ENCODE measurements at regions not wholly inside any gene's neighbourhood (a gene's known extent, or its start where the extent isn't known, plus 50 kb on each side); places are given as distances from the start of the nearest gene placed in this dataset.

DNA sequence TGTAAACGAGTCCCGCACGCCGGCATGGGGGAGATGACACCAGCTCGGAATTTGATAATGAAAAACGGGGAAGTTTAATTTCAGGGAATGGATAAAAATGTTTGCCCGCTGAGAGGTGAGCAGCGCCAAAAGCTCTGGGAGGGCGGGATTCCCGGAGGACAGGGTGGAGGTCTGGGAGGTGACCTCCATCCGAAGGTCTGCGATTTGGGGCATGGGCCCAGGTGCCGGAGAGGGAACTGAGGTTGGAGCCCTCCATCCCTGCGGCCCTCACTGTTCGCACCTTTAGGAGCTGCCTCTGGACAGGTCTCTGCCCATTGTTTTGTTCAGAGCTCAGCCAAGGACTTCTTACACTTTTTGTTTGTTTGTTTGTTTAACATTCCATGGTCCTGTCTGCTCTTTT is 129.8 kb downstream of the URI1 start:
- TF ChIP-seq, protein P1, sequence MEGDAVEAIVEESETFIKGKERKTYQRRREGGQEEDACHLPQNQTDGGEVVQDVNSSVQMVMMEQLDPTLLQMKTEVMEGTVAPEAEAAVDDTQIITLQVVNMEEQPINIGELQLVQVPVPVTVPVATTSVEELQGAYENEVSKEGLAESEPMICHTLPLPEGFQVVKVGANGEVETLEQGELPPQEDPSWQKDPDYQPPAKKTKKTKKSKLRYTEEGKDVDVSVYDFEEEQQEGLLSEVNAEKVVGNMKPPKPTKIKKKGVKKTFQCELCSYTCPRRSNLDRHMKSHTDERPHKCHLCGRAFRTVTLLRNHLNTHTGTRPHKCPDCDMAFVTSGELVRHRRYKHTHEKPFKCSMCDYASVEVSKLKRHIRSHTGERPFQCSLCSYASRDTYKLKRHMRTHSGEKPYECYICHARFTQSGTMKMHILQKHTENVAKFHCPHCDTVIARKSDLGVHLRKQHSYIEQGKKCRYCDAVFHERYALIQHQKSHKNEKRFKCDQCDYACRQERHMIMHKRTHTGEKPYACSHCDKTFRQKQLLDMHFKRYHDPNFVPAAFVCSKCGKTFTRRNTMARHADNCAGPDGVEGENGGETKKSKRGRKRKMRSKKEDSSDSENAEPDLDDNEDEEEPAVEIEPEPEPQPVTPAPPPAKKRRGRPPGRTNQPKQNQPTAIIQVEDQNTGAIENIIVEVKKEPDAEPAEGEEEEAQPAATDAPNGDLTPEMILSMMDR (IDR thresholded peaks at IDR 0.05; ENCODE audit: low read length), result no peak
- TF ChIP-seq EZH2 (IDR thresholded peaks at IDR 0.05; ENCODE audit: borderline replicate concordance, low read length), result no peak
- Histone ChIP-seq H3K9me3 (ENCODE audit: low read length) (no peaks in the 10 kb centered on the region), H3K4me2 (ENCODE audit: low read length) (no peak overlapping the region), H3K27ac (ENCODE audit: low read depth, low read length, poor library complexity, severe bottlenecking) (no peak overlapping the region), H2AFZ (ENCODE audit: low read length) (no peak overlapping the region), H3K4me3 (ENCODE audit: low read depth, low read length, poor library complexity, severe bottlenecking) (no peak overlapping the region), H3K9ac (ENCODE audit: low read length) (no peak overlapping the region), H3K9me2 (ENCODE audit: low read depth, low read length) (no peaks in the 10 kb centered on the region), H3F3A (ENCODE audit: insufficient read depth, low read length) (no peaks in the 10 kb centered on the region), H4K20me1 (ENCODE audit: insufficient read depth, low read length) (no peaks in the 10 kb centered on the region), H3K79me2 (ENCODE audit: insufficient read depth, low read length) (no peaks in the 10 kb centered on the region), H3K36me3 (ENCODE audit: insufficient read depth, low read length) (no peaks in the 10 kb centered on the region), H3K4me1 (ENCODE audit: insufficient read depth, low read length, severe bottlenecking) (no peaks in the 10 kb centered on the region), H3K27me3 (ENCODE audit: insufficient read depth, low read length) (no peaks in the 10 kb centered on the region)

DNA sequence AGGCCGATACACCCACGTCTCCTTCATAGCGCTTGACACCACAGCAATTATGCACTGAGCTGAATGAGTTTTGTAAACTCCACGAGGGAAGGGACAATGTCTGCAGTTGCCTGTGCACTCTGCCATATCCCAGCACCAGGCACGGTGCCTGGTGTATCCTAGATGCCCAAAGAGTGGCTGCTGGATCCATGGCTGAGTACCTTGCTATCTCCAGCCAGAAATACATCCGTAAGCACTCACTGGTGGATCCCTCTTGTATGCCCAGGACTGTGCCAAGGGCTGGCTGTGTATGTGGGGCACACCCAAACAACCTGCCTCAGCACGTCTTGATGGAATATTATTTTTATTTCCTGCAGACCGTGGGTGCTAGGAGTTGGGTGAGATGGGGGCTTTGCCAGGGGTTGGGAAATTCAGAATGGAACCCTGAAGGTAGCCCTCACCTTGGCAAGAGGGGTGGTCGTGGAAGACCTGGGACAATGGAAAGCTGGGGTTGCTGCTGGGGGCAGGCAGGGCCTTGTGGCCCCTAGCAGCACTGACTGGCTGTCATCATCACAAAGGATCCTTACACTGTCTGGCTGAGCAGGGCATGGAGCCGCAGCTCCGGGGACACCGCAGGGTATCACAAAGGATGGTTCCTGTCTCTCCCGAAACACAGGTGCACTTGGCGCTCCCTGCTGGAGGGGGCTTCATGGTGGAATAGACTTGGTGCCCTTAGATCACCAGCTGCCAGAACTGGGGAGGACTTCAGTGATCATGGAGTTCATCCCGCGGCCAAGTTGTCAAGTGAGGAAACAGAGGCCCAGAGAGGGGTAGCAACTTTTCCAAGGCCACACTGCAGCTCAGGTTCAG is 131.3 kb downstream of the URI1 start:
- no peaks in the 10 kb centered on the region for H4K20me1 ChIP-seq (ENCODE audit: insufficient read depth, low read length)
- no peaks in the 10 kb centered on the region for H3K36me3 ChIP-seq (ENCODE audit: insufficient read depth, low read length)
- no peaks in the 10 kb centered on the region for H3F3A ChIP-seq (ENCODE audit: insufficient read depth, low read length)
- no peak overlapping the region for H3K9ac ChIP-seq (ENCODE audit: low read length)
- no peak for TF ChIP-seq EZH2 (IDR thresholded peaks at IDR 0.05; ENCODE audit: borderline replicate concordance, low read length)
- TF ChIP-seq, protein P1 (IDR thresholded peaks at IDR 0.05; ENCODE audit: low read length), result no peak
- no peaks in the 10 kb centered on the region for H3K9me3 ChIP-seq (ENCODE audit: low read length)
- no peaks in the 10 kb centered on the region for H3K9me2 ChIP-seq (ENCODE audit: low read depth, low read length)
- H3K4me1 ChIP-seq (ENCODE audit: insufficient read depth, low read length, severe bottlenecking), result no peaks in the 10 kb centered on the region
- no peak overlapping the region for H3K4me2 ChIP-seq (ENCODE audit: low read length)
- no peaks in the 10 kb centered on the region for H3K27me3 ChIP-seq (ENCODE audit: insufficient read depth, low read length)
- no peak overlapping the region for H3K27ac ChIP-seq (ENCODE audit: low read depth, low read length, poor library complexity, severe bottlenecking)
- no peak overlapping the region for H3K4me3 ChIP-seq (ENCODE audit: low read depth, low read length, poor library complexity, severe bottlenecking)
- no peaks in the 10 kb centered on the region for H3K79me2 ChIP-seq (ENCODE audit: insufficient read depth, low read length)
- H2AFZ ChIP-seq (ENCODE audit: low read length), result no peak overlapping the region

DNA sequence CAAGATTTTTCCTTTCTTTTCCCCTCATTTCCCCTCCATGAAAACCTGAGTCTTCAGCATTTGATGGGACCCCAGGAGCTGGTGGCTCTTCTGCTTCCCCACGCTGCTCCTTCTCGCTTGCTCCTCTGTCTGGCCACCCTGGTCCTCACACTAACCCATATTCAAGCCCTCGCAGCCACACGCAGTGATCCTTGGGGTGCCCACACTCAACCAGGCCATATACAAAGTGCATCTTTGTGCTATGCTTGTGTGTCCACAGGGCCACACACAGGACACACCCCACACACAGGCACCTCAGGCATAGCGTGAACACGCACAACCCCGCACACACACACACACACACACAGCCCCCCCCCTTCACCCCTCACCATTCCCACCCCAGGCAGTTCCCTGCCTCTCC is 132.1 kb downstream of the URI1 start:
- no peak for TF ChIP-seq EZH2 (IDR thresholded peaks at IDR 0.05; ENCODE audit: borderline replicate concordance, low read length)
- TF ChIP-seq, protein P1 (IDR thresholded peaks at IDR 0.05; ENCODE audit: low read length), result no peak
- no peaks in the 10 kb centered on the region for H3K9me3 ChIP-seq (ENCODE audit: low read length)
- H3K27ac ChIP-seq (ENCODE audit: low read depth, low read length, poor library complexity, severe bottlenecking), result no peak overlapping the region
- H3K9me2 ChIP-seq (ENCODE audit: low read depth, low read length), result no peaks in the 10 kb centered on the region
- no peaks in the 10 kb centered on the region for H3K27me3 ChIP-seq (ENCODE audit: insufficient read depth, low read length)
- no peaks in the 10 kb centered on the region for H4K20me1 ChIP-seq (ENCODE audit: insufficient read depth, low read length)
- no peak overlapping the region for H3K4me2 ChIP-seq (ENCODE audit: low read length)
- no peak overlapping the region for H2AFZ ChIP-seq (ENCODE audit: low read length)
- H3K79me2 ChIP-seq (ENCODE audit: insufficient read depth, low read length), result no peaks in the 10 kb centered on the region
- no peak overlapping the region for H3K9ac ChIP-seq (ENCODE audit: low read length)
- H3K36me3 ChIP-seq (ENCODE audit: insufficient read depth, low read length), result no peaks in the 10 kb centered on the region
- H3F3A ChIP-seq (ENCODE audit: insufficient read depth, low read length), result no peaks in the 10 kb centered on the region
- no peaks in the 10 kb centered on the region for H3K4me1 ChIP-seq (ENCODE audit: insufficient read depth, low read length, severe bottlenecking)
- H3K4me3 ChIP-seq (ENCODE audit: low read depth, low read length, poor library complexity, severe bottlenecking), result no peak overlapping the region
